Liver (tissue), 8 donors: ENCODE measurements at regions not wholly inside any gene's neighbourhood (a gene's known extent, or its start where the extent isn't known, plus 50 kb on each side); places are given as distances from the start of the nearest gene placed in this dataset.

Source experiments
- DNase-seq: peaks from one replicate; pipeline ENCODE4 v3.0.0-alpha.2; 2017; ENCODE audit warnings: low spot score
- H3K27ac ChIP-seq, 2 donors: one replicate each; pipeline ENCODE4 v1.7.0; 2013; ENCODE audit warnings: inconsistent platforms in 2 of 2, low read length in 2 of 2, control low read depth in 1 of 2, low read depth in 1 of 2, mild to moderate bottlenecking in 1 of 2
- H3K27me3 ChIP-seq, 4 donors: one replicate each; pipeline versions ENCODE4 v1.6.1 to v1.7.0; 2013; ENCODE audit warnings: low read length in 3 of 4, inconsistent platforms in 1 of 4, mild to moderate bottlenecking in 1 of 4, moderate library complexity in 1 of 4; ENCODE audit not compliant: control insufficient read depth in 4 of 4, insufficient read depth in 4 of 4
- H3K36me3 ChIP-seq, 4 donors: one replicate each; pipeline versions ENCODE4 v1.6.1 to v1.7.0; 2013; ENCODE audit warnings: low read length in 3 of 4, mild to moderate bottlenecking in 3 of 4, low read depth in 1 of 4, moderate library complexity in 1 of 4; ENCODE audit not compliant: control insufficient read depth in 4 of 4, insufficient read depth in 3 of 4
- H3K4me1 ChIP-seq, 4 donors: one replicate each; pipeline versions ENCODE4 v1.6.1 to v1.7.0; 2013; ENCODE audit warnings: low read length in 3 of 4, mild to moderate bottlenecking in 3 of 4, moderate library complexity in 1 of 4; ENCODE audit not compliant: control insufficient read depth in 4 of 4, insufficient read depth in 4 of 4
- H3K4me3 ChIP-seq, 3 donors: one replicate each; pipeline versions ENCODE4 v1.6.1 to v1.7.0; 2013; ENCODE audit warnings: low read length in 3 of 3, control low read depth in 1 of 3, low read depth in 1 of 3, mild to moderate bottlenecking in 1 of 3
- H3K9ac ChIP-seq, 2 donors: one replicate each; pipeline ENCODE4 v1.7.0; 2013; ENCODE audit warnings: low read length in 2 of 2, mild to moderate bottlenecking in 2 of 2, moderate library complexity in 2 of 2, control low read depth in 1 of 2, low read depth in 1 of 2
- H3K9me3 ChIP-seq, 4 donors: one replicate each; pipeline versions ENCODE4 v1.6.1 to v1.7.0; 2013; ENCODE audit warnings: low read length in 3 of 4; ENCODE audit not compliant: control insufficient read depth in 4 of 4
- CTCF ChIP-seq: fragments of 150-350 bp; IDR thresholded peaks from 2 replicates; pipeline ENCODE4 v1.5.1; 2017; ENCODE audit warnings: improper control_type of control experiment, low read depth, low read length; ENCODE audit not compliant: missing input control
- EGR1 ChIP-seq, 2 donors: IDR thresholded peaks; 2 replicates each; pipeline ENCODE4 v1.6.1; 2016 to 2018; ENCODE audit warnings: antibody characterized with exemption in 2 of 2, low read depth in 2 of 2
- FOXA1 ChIP-seq: IDR thresholded peaks from 2 replicates; pipeline ENCODE4 v1.6.1; 2016; ENCODE audit warnings: antibody characterized with exemption
- FOXA2 ChIP-seq: IDR thresholded peaks from 2 replicates; pipeline ENCODE4 v1.6.1; 2016; ENCODE audit warnings: antibody characterized with exemption
- GABPA ChIP-seq, 2 donors: IDR thresholded peaks in 1 of 2; conservative IDR thresholded peaks in 1 of 2; 2 replicates each; pipeline ENCODE4 v1.6.1; 2016; ENCODE audit warnings: antibody characterized with exemption in 2 of 2, mild to moderate bottlenecking in 1 of 2, moderate library complexity in 1 of 2
- HNF4A ChIP-seq, 2 donors: conservative IDR thresholded peaks; 2 replicates each; pipeline ENCODE4 v1.6.1; 2016; ENCODE audit warnings: antibody characterized with exemption in 2 of 2, mild to moderate bottlenecking in 2 of 2
- HNF4G ChIP-seq: IDR thresholded peaks from 2 replicates; pipeline ENCODE4 v1.6.1; 2016; ENCODE audit warnings: antibody characterized with exemption
- JUND ChIP-seq, 2 donors: IDR thresholded peaks; 2 replicates each; pipeline ENCODE4 v1.6.1; 2016; ENCODE audit warnings: antibody characterized with exemption in 2 of 2
- MAX ChIP-seq: IDR thresholded peaks from 2 replicates; pipeline ENCODE4 v1.6.1; 2016; ENCODE audit warnings: antibody characterized with exemption
- NR2F2 ChIP-seq: IDR thresholded peaks from 2 replicates; pipeline ENCODE4 v1.6.1; 2016; ENCODE audit warnings: antibody characterized with exemption
- RAD21 ChIP-seq, 2 donors: IDR thresholded peaks; 2 replicates each; pipeline ENCODE4 v1.6.1; 2016; ENCODE audit warnings: antibody characterized with exemption in 2 of 2, mild to moderate bottlenecking in 2 of 2
- REST ChIP-seq: IDR thresholded peaks from 2 replicates; pipeline ENCODE4 v1.6.1; 2016; ENCODE audit warnings: antibody characterized with exemption, mild to moderate bottlenecking
- RXRA ChIP-seq, 2 donors: IDR thresholded peaks; 2 replicates each; pipeline ENCODE4 v1.6.1; 2017 to 2018; ENCODE audit warnings: antibody characterized with exemption in 2 of 2, mild to moderate bottlenecking in 1 of 2
- SP1 ChIP-seq: IDR thresholded peaks from 2 replicates; pipeline ENCODE4 v1.6.1; 2018; ENCODE audit warnings: antibody characterized with exemption, mild to moderate bottlenecking
- TAF1 ChIP-seq: conservative IDR thresholded peaks from 2 replicates; pipeline ENCODE4 v1.6.1; 2016; ENCODE audit warnings: antibody characterized with exemption, mild to moderate bottlenecking
- YY1 ChIP-seq: IDR thresholded peaks from 2 replicates; pipeline ENCODE4 v1.6.1; 2016; ENCODE audit warnings: antibody characterized with exemption, mild to moderate bottlenecking
- ZBTB33 ChIP-seq: IDR thresholded peaks from 2 replicates; pipeline ENCODE4 v1.6.1; 2016; ENCODE audit warnings: antibody characterized with exemption
- WGBS: extraction: QIAGEN DNeasy Blood & Tissue Kit; methylation state at CpG from one replicate; pipeline ENCODE4 v1.1.7; 2013; 5-methylcytosine and 5-hydroxymethylcytosine counted together
- donor health status: healthy.
- donor health status: healthy.
- donor health status: healthy.
- donor health status: healthy.
- donor health status: healthy.

- TF ChIP-seq JUND (IDR thresholded peaks at IDR 0.05) (no peak), RAD21 (IDR thresholded peaks at IDR 0.05) (no peak), CTCF (no peak)
- Histone ChIP-seq H3K36me3 (no peaks in the 10 kb centered on the region), H3K4me3 (no peak overlapping the region), H3K27ac (no peak overlapping the region), H3K4me1 (peaks cover 0 to 2% (median 0%) of the 10 kb centered on the region in 4 donors), H3K9me3 (no peaks in the 10 kb centered on the region), H3K9ac (no peak overlapping the region), H3K27me3 (peaks cover 0 to 2% (median 0%) of the 10 kb centered on the region in 4 donors)
- DNase-seq = no peak
These were observed 184.9 kb upstream of the DKK2 start for GRCh38 chr4:107220976-107221375.

GRCh38 chr4:107219681-107220080 is 183.6 kb upstream of the DKK2 start:
- Histone ChIP-seq H3K4me1 (peaks cover 0 to 2% (median 0%) of the 10 kb centered on the region in 4 donors), H3K9ac (no peak overlapping the region), H3K36me3 (no peaks in the 10 kb centered on the region), H3K4me3 (no peak overlapping the region), H3K27me3 (peaks cover 0 to 2% (median 0%) of the 10 kb centered on the region in 4 donors), H3K9me3 (no peaks in the 10 kb centered on the region), H3K27ac (no peak overlapping the region)
- DNase-seq = no peak
- WGBS = 72% methylated on average over 1 of the region's 1 CpG
- no peak for TF ChIP-seq CTCF
- no peak for TF ChIP-seq FOXA1
- TF ChIP-seq GABPA (IDR thresholded peaks at IDR 0.05 in 1 of 2, conservative IDR thresholded peaks at IDR 0.05 in 1 of 2) = no peak
- no peak for TF ChIP-seq YY1
- TF ChIP-seq TAF1 = no peak
- TF ChIP-seq NR2F2 = no peak
- TF ChIP-seq SP1 = no peak
- TF ChIP-seq EGR1 (IDR thresholded peaks at IDR 0.05; ENCODE audit: low read depth in 2 of 2) = no peak

- H3K9ac ChIP-seq = no peak overlapping the region
- no peak overlapping the region for H3K27ac ChIP-seq
- H3K9me3 ChIP-seq = no peaks in the 10 kb centered on the region
- TF ChIP-seq RAD21 (IDR thresholded peaks at IDR 0.05) (no peak), MAX (no peak), NR2F2 (no peak), HNF4A (conservative IDR thresholded peaks at IDR 0.05) (no peak), GABPA (IDR thresholded peaks at IDR 0.05 in 1 of 2, conservative IDR thresholded peaks at IDR 0.05 in 1 of 2) (no peak), HNF4G (no peak), FOXA1 (no peak), RXRA (IDR thresholded peaks at IDR 0.05) (no peak), ZBTB33 (no peak), FOXA2 (no peak), REST (no peak), JUND (IDR thresholded peaks at IDR 0.05) (no peak), SP1 (no peak)
These were observed 180.3 kb upstream of the DKK2 start for GRCh38 chr4:107216379-107216778.

More at GRCh38 chr4:107216379-107216778, 180.3 kb upstream of the DKK2 start:
- Histone ChIP-seq H3K36me3 (no peaks in the 10 kb centered on the region), H3K4me3 (no peak overlapping the region), H3K27me3 (no peaks in the 10 kb centered on the region), H3K4me1 (peaks cover 0 to 2% (median 0%) of the 10 kb centered on the region in 4 donors)
- DNase-seq = no peak
